Mononuclear cell (primary cell): ENCODE measurements at regions not wholly inside any gene's neighbourhood (a gene's known extent, or its start where the extent isn't known, plus 50 kb on each side); places are given as distances from the start of the nearest gene placed in this dataset.

Experiments used
- H3K27me3 ChIP-seq: 2 replicates; pipeline ENCODE4 v1.6.0; 2011; ENCODE audit warnings: low read length, control low read depth; ENCODE audit not compliant: insufficient read depth
- H3K4me1 ChIP-seq: 2 replicates; pipeline ENCODE4 v1.5.1; 2011; ENCODE audit warnings: mild to moderate bottlenecking, low read length, control low read depth; ENCODE audit not compliant: insufficient read depth
- H3K4me3 ChIP-seq: 2 replicates; pipeline ENCODE4 v1.5.1; 2011; ENCODE audit warnings: mild to moderate bottlenecking, low read length, moderate library complexity
- H3K9me3 ChIP-seq: 2 replicates; pipeline ENCODE4 v1.5.1; 2011; ENCODE audit warnings: low read depth, mild to moderate bottlenecking, control low read depth, low read length

DNA sequence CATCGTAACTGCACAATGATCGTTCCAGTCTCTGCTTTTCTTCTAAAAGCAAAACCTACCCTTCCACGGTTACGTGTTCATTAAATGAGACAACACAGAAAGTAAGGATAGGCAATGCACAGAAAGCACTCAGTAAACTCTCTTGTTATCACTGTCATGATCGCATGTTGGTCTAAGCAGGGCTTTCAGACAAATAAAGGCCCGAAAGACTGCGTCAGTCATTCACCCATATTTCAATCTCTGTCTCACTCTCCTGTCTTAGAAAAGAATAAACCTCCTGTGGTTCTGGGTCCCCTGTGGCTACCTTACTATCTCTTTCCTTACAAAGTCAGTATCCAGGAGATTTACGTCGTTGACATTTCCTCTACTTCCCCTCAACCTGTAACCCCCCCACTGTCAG lies 160.9 kb downstream of the VAPA start:
- Histone ChIP-seq H3K4me3 (no peak overlapping the region), H3K9me3 (no peaks in the 10 kb centered on the region), H3K4me1 (peaks cover 22% of the 10 kb centered on the region)

DNA sequence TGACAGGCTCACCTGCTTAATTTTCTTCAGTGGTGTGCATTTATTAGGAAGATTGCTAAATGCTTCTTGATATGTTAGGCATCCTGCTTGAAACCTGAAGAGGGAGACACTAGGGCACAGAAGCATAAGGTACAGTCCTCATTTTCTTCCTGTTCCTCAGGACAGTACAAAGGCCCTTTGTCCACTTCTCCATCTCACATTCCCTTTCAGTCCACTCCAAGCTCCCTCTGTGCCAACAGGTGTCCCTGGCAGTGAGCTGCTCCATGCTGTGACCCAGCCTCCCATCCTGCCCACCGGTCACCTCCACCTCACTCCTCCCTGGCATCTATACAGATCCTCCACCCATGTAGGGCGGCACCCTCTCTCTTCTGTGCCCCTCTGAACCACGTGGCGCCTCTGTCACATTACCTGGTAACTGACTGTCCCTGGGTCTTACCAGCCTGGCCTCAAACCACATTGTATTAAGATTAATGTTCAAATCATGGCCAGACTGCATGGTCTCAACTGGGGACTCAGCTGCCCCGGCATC lies 162.8 kb downstream of the VAPA start:
- H3K9me3 ChIP-seq = no peaks in the 10 kb centered on the region
- no peak overlapping the region for H3K4me3 ChIP-seq
- no peaks in the 10 kb centered on the region for H3K27me3 ChIP-seq
- H3K4me1 ChIP-seq = peaks cover 20% of the 10 kb centered on the region

More for the DNA sequence above, 160.9 kb downstream of the VAPA start:
- no peaks in the 10 kb centered on the region for H3K27me3 ChIP-seq

DNA sequence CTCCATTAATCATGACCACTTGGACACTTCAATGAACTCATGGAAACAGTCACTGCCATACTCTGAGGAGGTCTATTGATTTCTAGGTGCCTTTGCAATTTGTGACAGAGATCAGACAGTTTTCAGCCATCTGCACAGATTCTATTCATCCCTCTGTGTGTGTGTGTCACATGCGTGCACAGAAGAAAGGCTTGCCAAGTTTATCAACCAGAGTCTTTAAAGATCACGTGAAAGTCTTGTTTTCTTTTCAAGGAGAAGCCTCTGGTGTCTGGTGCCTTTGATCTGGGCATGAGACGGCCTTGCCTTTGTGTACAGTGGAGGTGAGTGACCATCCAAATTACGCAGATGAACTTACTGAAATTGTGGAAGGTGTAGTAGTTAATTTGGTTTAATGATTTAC lies 164.2 kb downstream of the VAPA start:
- H3K4me3 ChIP-seq = no peak overlapping the region
- H3K9me3 ChIP-seq = peaks cover 12% of the 10 kb centered on the region
- H3K27me3 ChIP-seq = no peaks in the 10 kb centered on the region
- peaks cover 6% of the 10 kb centered on the region for H3K4me1 ChIP-seq

DNA sequence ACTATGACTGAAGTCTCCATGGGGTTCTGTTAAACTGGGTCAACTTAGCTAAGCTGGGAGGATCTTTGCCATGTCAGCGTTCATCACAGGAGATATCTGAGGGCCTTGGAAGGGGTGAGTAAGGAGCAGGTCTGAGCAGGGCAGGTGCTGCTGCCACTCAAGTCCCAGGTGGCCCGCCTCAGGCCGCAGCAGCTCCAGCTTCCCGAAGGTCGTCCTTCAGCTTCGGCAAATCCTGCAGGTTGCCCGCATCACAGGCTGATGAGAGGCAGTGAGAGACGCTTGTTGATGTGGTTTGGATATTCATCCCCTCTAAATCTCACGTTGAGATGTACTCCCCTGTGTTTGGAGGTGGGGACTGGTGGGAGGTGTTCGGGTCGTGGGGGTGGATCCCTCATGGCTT lies 166.6 kb downstream of the VAPA start:
- Histone ChIP-seq H3K4me3 (no peak overlapping the region), H3K9me3 (peaks cover 26% of the 10 kb centered on the region), H3K27me3 (no peaks in the 10 kb centered on the region), H3K4me1 (no peaks in the 10 kb centered on the region)

DNA sequence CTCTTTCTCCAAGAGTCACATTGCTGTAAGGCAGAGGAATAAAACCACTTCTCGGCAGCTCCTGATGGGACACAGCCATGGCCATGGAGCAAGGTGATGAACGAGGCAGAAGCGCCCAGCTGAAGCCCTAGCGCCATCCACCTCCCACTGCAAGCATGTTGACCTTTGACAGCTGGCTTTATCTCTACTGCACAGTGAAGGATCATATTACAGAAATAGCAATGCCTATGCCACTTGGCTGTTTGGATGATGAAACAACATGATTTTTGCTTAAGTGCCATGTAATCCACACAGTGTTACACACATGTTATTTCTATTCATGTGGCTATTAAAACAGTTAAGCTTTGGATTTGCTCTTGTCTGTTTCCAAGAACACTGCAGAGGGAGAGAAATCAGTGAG lies 167.7 kb downstream of the VAPA start:
- Histone ChIP-seq H3K9me3 (peaks cover 26% of the 10 kb centered on the region), H3K27me3 (no peaks in the 10 kb centered on the region), H3K4me3 (no peak overlapping the region), H3K4me1 (no peaks in the 10 kb centered on the region)

DNA sequence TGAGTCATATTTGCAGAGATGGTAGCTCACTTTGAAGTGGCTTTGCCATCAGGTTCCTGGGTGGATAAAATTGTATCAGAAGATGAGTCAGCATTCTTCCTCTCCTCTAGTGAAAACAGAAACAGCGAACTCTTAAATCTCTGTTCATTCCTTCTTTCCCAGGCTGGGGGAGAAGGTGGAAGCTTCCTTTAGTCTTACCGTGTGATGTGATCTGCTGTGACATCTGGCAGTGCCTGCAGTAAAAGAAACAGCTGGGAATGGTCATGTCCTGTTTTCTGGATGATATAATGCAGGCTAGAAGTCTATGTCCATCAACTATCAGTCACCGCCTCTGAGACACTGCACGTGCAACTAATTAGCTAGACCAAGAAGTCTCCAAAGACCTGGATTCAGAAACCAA lies 171.6 kb downstream of the VAPA start:
- no peaks in the 10 kb centered on the region for H3K27me3 ChIP-seq
- no peak overlapping the region for H3K4me3 ChIP-seq
- peaks cover 26% of the 10 kb centered on the region for H3K9me3 ChIP-seq
- no peaks in the 10 kb centered on the region for H3K4me1 ChIP-seq

DNA sequence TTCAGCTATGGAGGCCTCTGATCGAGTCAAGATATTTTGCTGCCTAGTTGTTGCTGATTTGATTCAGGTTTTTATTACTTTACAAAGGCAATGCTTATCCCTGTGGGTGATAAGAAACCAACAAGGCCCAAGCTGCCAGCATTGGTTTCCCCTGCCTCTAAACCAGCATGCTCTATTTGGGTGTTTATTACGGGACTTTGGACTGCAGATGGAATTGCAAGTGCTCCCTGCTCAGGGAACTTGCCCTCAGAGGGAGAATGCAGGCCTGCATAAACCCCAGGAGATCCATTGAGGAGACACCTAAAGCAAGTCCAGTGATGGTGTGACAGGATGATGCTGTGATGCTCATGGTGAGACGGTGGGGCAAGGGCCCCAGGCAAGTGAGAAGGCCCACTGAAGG lies 172.1 kb downstream of the VAPA start:
- peaks cover 26% of the 10 kb centered on the region for H3K9me3 ChIP-seq
- no peaks in the 10 kb centered on the region for H3K27me3 ChIP-seq
- no peak overlapping the region for H3K4me3 ChIP-seq
- H3K4me1 ChIP-seq = no peaks in the 10 kb centered on the region

DNA sequence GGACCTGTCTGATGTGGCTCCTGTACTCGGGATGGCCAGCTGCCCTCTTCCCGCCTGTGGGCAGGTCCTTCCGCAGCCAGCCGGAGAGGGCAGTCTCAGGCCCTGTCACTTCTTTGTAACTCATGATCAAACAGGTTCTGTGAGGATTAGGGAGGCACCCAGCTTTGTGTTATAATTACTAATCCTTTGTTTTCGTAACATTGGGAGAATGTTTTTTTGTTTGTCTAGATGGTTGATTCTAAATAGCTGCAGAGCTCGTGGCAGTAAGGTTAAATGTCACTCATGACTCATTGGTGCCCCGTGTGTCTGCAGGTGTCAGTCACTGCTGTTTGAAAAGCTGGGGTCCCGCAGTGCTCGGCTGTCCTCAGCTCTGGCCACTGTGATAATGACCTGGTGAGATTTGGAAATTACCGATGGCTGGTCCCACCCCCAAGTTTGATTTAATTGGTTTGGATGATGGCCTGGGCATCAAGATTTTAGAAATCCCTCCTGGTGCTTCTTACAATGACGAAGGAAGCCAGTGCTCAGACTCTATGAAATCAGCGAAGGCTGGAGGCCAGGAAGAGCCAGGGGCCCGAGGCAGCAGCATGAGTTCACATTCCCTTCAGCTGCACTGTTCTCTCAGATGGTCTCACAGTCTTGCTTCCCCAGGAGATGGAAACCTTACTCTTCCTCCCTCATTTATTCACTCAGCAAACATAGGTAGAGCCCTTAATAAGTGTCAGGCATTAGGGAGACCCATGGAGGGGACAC lies 172.8 kb downstream of the VAPA start:
- Histone ChIP-seq H3K4me1 (no peaks in the 10 kb centered on the region), H3K9me3 (peaks cover 26% of the 10 kb centered on the region), H3K4me3 (no peak overlapping the region), H3K27me3 (no peaks in the 10 kb centered on the region)

DNA sequence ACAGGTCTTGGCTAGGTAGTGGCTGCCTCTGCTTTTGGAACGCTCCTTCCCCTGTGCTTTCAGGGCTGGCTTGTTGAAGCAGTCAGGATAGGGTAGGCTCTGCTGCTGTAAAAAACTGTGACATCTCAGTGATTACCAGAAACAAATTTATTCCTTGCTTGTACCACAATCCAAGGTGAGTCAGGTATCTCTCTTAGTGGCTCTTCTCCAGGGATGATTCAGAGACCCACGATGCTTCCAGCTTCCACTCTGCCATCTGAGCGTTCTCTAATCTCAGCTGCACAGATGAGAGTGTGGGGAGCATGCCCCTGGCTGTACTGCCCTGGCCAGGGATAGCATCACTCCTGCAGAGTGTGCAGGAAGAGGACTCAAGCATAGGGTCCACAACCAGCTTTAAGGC lies 174.9 kb downstream of the VAPA start:
- H3K27me3 ChIP-seq = no peaks in the 10 kb centered on the region
- peaks cover 7% of the 10 kb centered on the region for H3K9me3 ChIP-seq
- no peaks in the 10 kb centered on the region for H3K4me1 ChIP-seq

DNA sequence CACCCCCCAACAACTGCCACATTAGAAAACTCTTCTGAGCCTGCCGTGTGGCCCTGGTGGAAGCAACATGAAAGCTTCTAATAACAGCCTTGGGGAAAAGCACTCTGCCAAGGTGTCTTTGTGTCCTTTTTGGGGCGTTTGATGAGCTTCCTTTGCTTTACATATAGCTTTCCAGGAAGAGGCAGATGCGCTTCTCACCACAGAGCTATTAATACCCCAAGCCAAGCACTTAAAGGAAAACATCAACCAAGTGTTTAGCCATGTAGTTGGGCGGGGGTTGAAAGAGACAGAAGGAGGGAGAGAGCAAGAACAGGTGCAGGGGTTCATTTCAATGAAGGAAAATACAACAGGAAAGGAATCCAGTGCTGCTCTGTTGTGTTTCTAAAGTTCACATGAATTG lies 176.1 kb downstream of the VAPA start:
- Histone ChIP-seq H3K4me3 (no peak overlapping the region), H3K4me1 (no peaks in the 10 kb centered on the region), H3K9me3 (no peaks in the 10 kb centered on the region), H3K27me3 (no peaks in the 10 kb centered on the region)

More for the DNA sequence above, 174.9 kb downstream of the VAPA start:
- H3K4me3 ChIP-seq = no peak overlapping the region

DNA sequence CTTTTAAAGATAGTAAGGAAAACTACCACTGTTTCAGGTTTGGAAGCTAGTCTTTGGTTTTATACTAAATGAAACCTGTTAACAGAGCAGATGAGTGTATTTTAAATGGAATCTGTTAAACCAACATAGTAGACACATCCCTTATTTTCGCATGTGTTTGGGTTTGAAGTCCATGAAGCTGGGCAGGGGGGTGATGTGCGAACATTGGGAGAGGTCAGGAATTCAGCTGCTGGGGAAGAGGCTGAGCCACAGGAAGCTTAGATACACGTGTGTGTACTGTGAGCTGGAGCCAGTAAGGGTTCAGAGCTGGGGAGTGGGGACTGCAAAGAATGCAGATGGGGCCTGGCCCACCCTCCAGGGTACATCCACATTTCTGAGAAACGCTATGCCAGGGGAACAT lies 176.9 kb downstream of the VAPA start:
- Histone ChIP-seq H3K4me3 (no peak overlapping the region), H3K4me1 (no peaks in the 10 kb centered on the region), H3K27me3 (no peaks in the 10 kb centered on the region), H3K9me3 (no peaks in the 10 kb centered on the region)

DNA sequence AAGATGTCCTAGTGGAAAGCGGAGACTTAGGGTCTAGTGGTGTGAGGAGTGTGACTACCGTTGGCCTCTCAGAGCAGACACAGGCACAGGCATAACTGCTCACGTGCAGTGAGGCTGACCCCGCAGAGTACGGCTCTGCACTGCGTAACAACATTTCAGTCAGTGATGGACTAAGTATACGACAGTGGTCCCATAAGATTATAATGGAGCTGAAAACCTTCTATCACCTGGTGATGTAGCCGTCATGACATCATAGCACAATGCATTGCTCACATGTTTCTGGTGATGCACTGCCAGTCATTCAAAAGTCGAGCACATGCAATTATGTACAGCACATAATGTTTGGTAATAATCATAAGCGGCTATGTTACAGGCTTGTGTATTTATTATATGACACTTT lies 179.6 kb downstream of the VAPA start:
- H3K4me3 ChIP-seq = no peak overlapping the region

DNA sequence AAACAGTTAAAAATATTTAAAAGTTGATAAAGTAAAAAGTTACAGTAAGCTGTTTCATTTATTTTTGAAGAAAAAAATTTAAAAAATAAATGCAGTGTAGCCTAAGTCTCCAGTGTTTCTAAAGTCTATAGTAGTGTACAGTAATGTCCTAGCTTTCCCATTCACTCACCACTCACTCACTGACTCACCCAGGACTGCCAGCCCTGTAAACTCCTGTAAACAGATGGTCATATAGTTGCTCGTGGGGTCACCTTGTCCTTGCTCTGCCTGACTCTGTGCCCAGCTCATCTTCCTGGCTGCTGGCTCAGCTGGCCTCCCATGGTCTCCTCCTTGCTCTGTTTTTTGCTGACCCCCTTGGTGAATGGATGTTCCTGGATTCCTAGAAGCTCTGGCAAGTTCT lies 180.3 kb downstream of the VAPA start:
- Histone ChIP-seq H3K27me3 (no peaks in the 10 kb centered on the region), H3K9me3 (no peaks in the 10 kb centered on the region), H3K4me3 (no peak overlapping the region), H3K4me1 (no peaks in the 10 kb centered on the region)

More for the DNA sequence above, 179.6 kb downstream of the VAPA start:
- H3K27me3 ChIP-seq = no peaks in the 10 kb centered on the region
- no peaks in the 10 kb centered on the region for H3K4me1 ChIP-seq
- H3K9me3 ChIP-seq = no peaks in the 10 kb centered on the region

DNA sequence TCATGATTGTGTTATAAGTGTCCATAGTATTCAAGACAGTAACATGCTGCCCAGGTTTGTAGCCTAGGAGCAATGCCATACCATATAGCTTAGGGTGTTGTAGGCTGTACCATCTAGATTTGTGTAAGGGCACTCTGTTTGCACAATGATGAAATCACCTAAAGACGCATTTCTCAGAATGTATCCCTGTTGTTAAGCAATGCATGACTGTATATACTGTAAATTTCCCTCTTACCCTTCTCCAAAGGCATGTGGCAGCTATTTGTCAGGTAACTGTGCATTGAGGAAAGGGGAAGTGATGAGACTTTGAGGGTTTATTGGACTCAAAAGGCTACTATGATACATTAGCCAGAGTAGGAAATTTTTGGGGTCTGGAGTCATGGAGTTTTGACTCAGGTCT lies 180.8 kb downstream of the VAPA start:
- Histone ChIP-seq H3K9me3 (no peaks in the 10 kb centered on the region), H3K4me3 (no peak overlapping the region), H3K27me3 (no peaks in the 10 kb centered on the region), H3K4me1 (no peaks in the 10 kb centered on the region)

DNA sequence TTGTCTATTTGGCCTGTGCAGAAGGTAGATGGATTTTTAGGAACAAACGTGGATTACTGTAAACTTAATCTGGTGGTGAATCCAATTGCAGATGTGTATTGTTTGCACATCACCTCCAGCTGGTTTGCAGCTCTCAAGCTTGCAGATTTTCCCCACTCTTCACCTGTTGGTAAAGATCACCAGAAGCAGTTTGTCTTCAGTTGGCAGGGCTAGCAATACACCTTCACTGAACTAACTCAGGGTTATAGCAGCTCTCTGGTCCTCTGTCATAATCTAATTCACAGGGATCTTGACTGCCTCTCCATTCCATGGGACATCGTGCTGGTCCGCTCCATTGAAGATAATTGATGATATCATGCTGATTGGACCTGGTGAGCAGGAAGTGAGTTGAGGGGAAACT lies 181.5 kb downstream of the VAPA start:
- Histone ChIP-seq H3K4me1 (no peaks in the 10 kb centered on the region), H3K9me3 (no peaks in the 10 kb centered on the region)

DNA sequence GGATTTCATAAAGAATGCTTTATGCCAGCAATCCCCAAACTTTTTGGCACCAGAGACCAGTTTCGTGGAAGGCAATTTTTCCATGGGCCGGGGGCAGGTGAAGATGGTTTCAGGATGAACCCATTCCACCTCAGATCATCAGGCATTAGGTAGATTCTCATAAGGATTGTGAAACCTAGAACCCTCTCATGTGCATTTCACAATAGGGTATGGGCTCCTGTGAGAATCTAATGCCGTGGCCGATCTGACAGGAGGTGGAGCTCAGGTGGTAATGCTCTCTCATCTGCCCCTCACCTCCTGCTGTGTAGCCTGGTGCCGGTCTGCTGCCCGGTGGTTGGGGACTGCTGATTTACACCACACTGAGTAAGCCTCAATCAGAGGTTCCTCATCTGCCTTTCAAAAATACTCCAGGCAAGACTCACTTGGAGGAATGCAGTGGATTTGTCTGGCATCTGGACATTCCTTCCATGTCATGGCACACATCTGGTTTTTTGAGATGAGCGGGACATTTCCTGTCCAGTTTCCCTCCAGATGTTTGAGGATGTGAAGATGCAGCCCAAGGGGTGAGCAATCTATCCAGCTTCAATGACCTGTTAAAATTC lies 185.8 kb downstream of the VAPA start:
- H3K9me3 ChIP-seq = no peaks in the 10 kb centered on the region
- no peaks in the 10 kb centered on the region for H3K27me3 ChIP-seq
- peaks cover 10% of the 10 kb centered on the region for H3K4me1 ChIP-seq
- no peak overlapping the region for H3K4me3 ChIP-seq

More for the DNA sequence above, 181.5 kb downstream of the VAPA start:
- no peak overlapping the region for H3K4me3 ChIP-seq
- H3K27me3 ChIP-seq = no peaks in the 10 kb centered on the region
